ENCODE measurements at regions not wholly inside any gene's neighbourhood (a gene's known extent, or its start where the extent isn't known, plus 50 kb on each side); places are given as distances from the start of the nearest gene placed in this dataset.

- Histone ChIP-seq H3K9ac (ENCODE audit: low read depth in 1 of 3, low read length in 3 of 3) (no peak overlapping the region), H3K4me1 (ENCODE audit: control insufficient read depth in 3 of 3, insufficient read depth in 3 of 3, low read length in 3 of 3) (no peaks in the 10 kb centered on the region), H3K4me3 (ENCODE audit: low read length in 3 of 3) (no peak overlapping the region), H3K27ac (ENCODE audit: low read depth, low read length) (no peak overlapping the region), H3K36me3 (ENCODE audit: control insufficient read depth in 3 of 3, insufficient read depth in 3 of 3, low read length in 3 of 3) (no peaks in the 10 kb centered on the region), H3K27me3 (ENCODE audit: control insufficient read depth in 3 of 3, insufficient read depth in 3 of 3, low read length in 3 of 3) (no peaks in the 10 kb centered on the region), H3K9me3 (ENCODE audit: control insufficient read depth in 3 of 3, low read length in 3 of 3) (no peaks in the 10 kb centered on the region)
Measured at GRCh38 chr16:54796211-54796610, 134.5 kb upstream of the IRX5 start.

GRCh38 chr16:54792811-54793210, 137.9 kb upstream of the IRX5 start:
- Histone ChIP-seq H3K4me1 (ENCODE audit: control insufficient read depth in 3 of 3, insufficient read depth in 3 of 3, low read length in 3 of 3) (no peaks in the 10 kb centered on the region), H3K27me3 (ENCODE audit: control insufficient read depth in 3 of 3, insufficient read depth in 3 of 3, low read length in 3 of 3) (no peaks in the 10 kb centered on the region), H3K27ac (ENCODE audit: low read depth, low read length) (no peak overlapping the region), H3K9me3 (ENCODE audit: control insufficient read depth in 3 of 3, low read length in 3 of 3) (no peaks in the 10 kb centered on the region), H3K9ac (ENCODE audit: low read depth in 1 of 3, low read length in 3 of 3) (no peak overlapping the region), H3K36me3 (ENCODE audit: control insufficient read depth in 3 of 3, insufficient read depth in 3 of 3, low read length in 3 of 3) (no peaks in the 10 kb centered on the region), H3K4me3 (ENCODE audit: low read length in 3 of 3) (no peak overlapping the region)

DNA sequence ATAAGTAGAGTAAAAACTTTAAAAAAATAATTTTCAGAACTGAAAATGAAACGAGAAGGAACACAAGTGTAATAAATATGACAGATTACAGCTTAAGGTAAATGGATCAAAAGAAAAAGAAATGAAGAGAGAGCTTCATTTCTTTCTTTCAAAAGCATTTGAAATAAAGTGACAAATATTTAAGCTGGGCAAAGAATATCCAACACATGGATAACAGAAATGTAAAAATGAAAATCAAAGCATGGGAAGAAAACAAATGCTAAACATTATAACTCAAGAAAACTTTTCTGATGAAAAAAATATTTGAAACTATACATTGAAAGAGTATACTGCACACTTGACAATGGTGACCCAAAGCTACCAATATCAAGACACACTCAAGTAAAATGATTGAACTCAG, 143.6 kb upstream of the IRX5 start:
- Histone ChIP-seq H3K4me3 (ENCODE audit: low read length in 3 of 3) (no peak overlapping the region), H3K9ac (ENCODE audit: low read depth in 1 of 3, low read length in 3 of 3) (no peak overlapping the region), H3K9me3 (ENCODE audit: control insufficient read depth in 3 of 3, low read length in 3 of 3) (peaks cover 0 to 8% (median 0%) of the 10 kb centered on the region in 3 donors), H3K27me3 (ENCODE audit: control insufficient read depth in 3 of 3, insufficient read depth in 3 of 3, low read length in 3 of 3) (no peaks in the 10 kb centered on the region), H3K27ac (ENCODE audit: low read depth, low read length) (no peak overlapping the region), H3K4me1 (ENCODE audit: control insufficient read depth in 3 of 3, insufficient read depth in 3 of 3, low read length in 3 of 3) (no peaks in the 10 kb centered on the region), H3K36me3 (ENCODE audit: control insufficient read depth in 3 of 3, insufficient read depth in 3 of 3, low read length in 3 of 3) (no peaks in the 10 kb centered on the region)

- no peaks in the 10 kb centered on the region for H3K36me3 ChIP-seq (ENCODE audit: control insufficient read depth in 3 of 3, insufficient read depth in 3 of 3, low read length in 3 of 3)
- peaks cover 0 to 8% (median 0%) of the 10 kb centered on the region in 3 donors for H3K9me3 ChIP-seq (ENCODE audit: control insufficient read depth in 3 of 3, low read length in 3 of 3)
- no peaks in the 10 kb centered on the region for H3K4me1 ChIP-seq (ENCODE audit: control insufficient read depth in 3 of 3, insufficient read depth in 3 of 3, low read length in 3 of 3)
- no peaks in the 10 kb centered on the region for H3K27me3 ChIP-seq (ENCODE audit: control insufficient read depth in 3 of 3, insufficient read depth in 3 of 3, low read length in 3 of 3)
- H3K4me3 ChIP-seq (ENCODE audit: low read length in 3 of 3) = no peak overlapping the region
- no peak overlapping the region for H3K9ac ChIP-seq (ENCODE audit: low read depth in 1 of 3, low read length in 3 of 3)
- H3K27ac ChIP-seq (ENCODE audit: low read depth, low read length) = no peak overlapping the region
Measured at GRCh38 chr16:54783980-54784379, 146.7 kb upstream of the IRX5 start.

GRCh38 chr16:54783226-54783625, 147.4 kb upstream of the IRX5 start:
- Histone ChIP-seq H3K4me1 (ENCODE audit: control insufficient read depth in 3 of 3, insufficient read depth in 3 of 3, low read length in 3 of 3) (no peaks in the 10 kb centered on the region), H3K27me3 (ENCODE audit: control insufficient read depth in 3 of 3, insufficient read depth in 3 of 3, low read length in 3 of 3) (no peaks in the 10 kb centered on the region), H3K36me3 (ENCODE audit: control insufficient read depth in 3 of 3, insufficient read depth in 3 of 3, low read length in 3 of 3) (no peaks in the 10 kb centered on the region), H3K4me3 (ENCODE audit: low read length in 3 of 3) (no peak overlapping the region), H3K9ac (ENCODE audit: low read depth in 1 of 3, low read length in 3 of 3) (no peak overlapping the region), H3K27ac (ENCODE audit: low read depth, low read length) (no peak overlapping the region), H3K9me3 (ENCODE audit: control insufficient read depth in 3 of 3, low read length in 3 of 3) (peaks cover 0 to 8% (median 0%) of the 10 kb centered on the region in 3 donors)

DNA sequence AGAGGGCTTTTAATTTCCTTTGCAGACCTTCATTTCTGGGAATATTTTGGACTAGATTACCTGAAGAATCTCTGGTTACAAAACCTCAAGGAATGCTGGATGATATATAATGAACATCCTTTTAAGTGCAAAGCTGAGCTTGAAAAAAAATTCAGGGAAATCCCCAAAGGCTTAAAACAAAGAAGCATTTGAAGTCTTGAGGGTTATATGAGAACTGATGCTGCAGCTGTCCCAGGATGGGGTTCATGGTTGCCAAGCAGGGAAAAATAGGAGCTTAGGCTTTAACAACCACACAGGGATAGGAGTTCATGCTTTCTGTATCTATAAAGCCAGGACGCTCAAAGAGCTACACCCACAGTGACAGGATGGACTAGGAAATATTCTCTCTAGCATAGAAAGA, 150.4 kb upstream of the IRX5 start:
- H3K27me3 ChIP-seq (ENCODE audit: control insufficient read depth in 3 of 3, insufficient read depth in 3 of 3, low read length in 3 of 3) = peaks cover 0 to 2% (median 0%) of the 10 kb centered on the region in 3 donors
- no peaks in the 10 kb centered on the region for H3K9me3 ChIP-seq (ENCODE audit: control insufficient read depth in 3 of 3, low read length in 3 of 3)
- H3K4me3 ChIP-seq (ENCODE audit: low read length in 3 of 3) = no peak overlapping the region
- no peaks in the 10 kb centered on the region for H3K36me3 ChIP-seq (ENCODE audit: control insufficient read depth in 3 of 3, insufficient read depth in 3 of 3, low read length in 3 of 3)
- no peak overlapping the region for H3K27ac ChIP-seq (ENCODE audit: low read depth, low read length)
- no peaks in the 10 kb centered on the region for H3K4me1 ChIP-seq (ENCODE audit: control insufficient read depth in 3 of 3, insufficient read depth in 3 of 3, low read length in 3 of 3)
- no peak overlapping the region for H3K9ac ChIP-seq (ENCODE audit: low read depth in 1 of 3, low read length in 3 of 3)

GRCh38 chr16:54779549-54779948, 151.1 kb upstream of the IRX5 start:
- Histone ChIP-seq H3K9me3 (ENCODE audit: control insufficient read depth in 3 of 3, low read length in 3 of 3) (no peaks in the 10 kb centered on the region), H3K9ac (ENCODE audit: low read depth in 1 of 3, low read length in 3 of 3) (no peak overlapping the region), H3K27ac (ENCODE audit: low read depth, low read length) (no peak overlapping the region), H3K4me3 (ENCODE audit: low read length in 3 of 3) (no peak overlapping the region), H3K27me3 (ENCODE audit: control insufficient read depth in 3 of 3, insufficient read depth in 3 of 3, low read length in 3 of 3) (peaks cover 0 to 2% (median 0%) of the 10 kb centered on the region in 3 donors), H3K36me3 (ENCODE audit: control insufficient read depth in 3 of 3, insufficient read depth in 3 of 3, low read length in 3 of 3) (no peaks in the 10 kb centered on the region), H3K4me1 (ENCODE audit: control insufficient read depth in 3 of 3, insufficient read depth in 3 of 3, low read length in 3 of 3) (no peaks in the 10 kb centered on the region)

DNA sequence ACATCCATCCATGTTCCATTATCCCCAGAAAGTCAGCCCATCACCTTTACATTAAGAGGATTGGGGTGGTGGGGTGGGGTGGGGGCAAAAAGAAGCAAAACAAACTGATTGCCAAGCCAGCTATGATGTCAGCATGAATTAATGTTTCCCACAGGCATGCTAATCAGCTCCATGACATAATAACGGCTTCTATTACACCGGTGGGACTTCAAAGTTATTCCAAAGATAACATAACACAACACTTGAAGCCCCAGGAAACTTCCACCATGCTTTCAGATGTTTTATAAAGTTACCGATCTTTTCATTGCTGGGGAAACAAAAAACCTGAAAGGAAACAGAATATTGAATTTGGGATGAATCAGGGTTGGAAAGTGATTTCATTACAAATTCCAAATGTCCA, 155.9 kb upstream of the IRX5 start:
- Histone ChIP-seq H3K36me3 (ENCODE audit: control insufficient read depth in 3 of 3, insufficient read depth in 3 of 3, low read length in 3 of 3) (no peaks in the 10 kb centered on the region), H3K4me1 (ENCODE audit: control insufficient read depth in 3 of 3, insufficient read depth in 3 of 3, low read length in 3 of 3) (no peaks in the 10 kb centered on the region), H3K27me3 (ENCODE audit: control insufficient read depth in 3 of 3, insufficient read depth in 3 of 3, low read length in 3 of 3) (peaks cover 0 to 2% (median 0%) of the 10 kb centered on the region in 3 donors), H3K9me3 (ENCODE audit: control insufficient read depth in 3 of 3, low read length in 3 of 3) (peaks cover 0 to 1% (median 0%) of the 10 kb centered on the region in 3 donors), H3K9ac (ENCODE audit: low read depth in 1 of 3, low read length in 3 of 3) (no peak overlapping the region), H3K27ac (ENCODE audit: low read depth, low read length) (no peak overlapping the region), H3K4me3 (ENCODE audit: low read length in 3 of 3) (no peak overlapping the region)

- no peak overlapping the region for H3K9ac ChIP-seq (ENCODE audit: low read depth in 1 of 3, low read length in 3 of 3)
- no peaks in the 10 kb centered on the region for H3K36me3 ChIP-seq (ENCODE audit: control insufficient read depth in 3 of 3, insufficient read depth in 3 of 3, low read length in 3 of 3)
- no peaks in the 10 kb centered on the region for H3K4me1 ChIP-seq (ENCODE audit: control insufficient read depth in 3 of 3, insufficient read depth in 3 of 3, low read length in 3 of 3)
- H3K27ac ChIP-seq (ENCODE audit: low read depth, low read length) = no peak overlapping the region
- H3K4me3 ChIP-seq (ENCODE audit: low read length in 3 of 3) = no peak overlapping the region
- H3K27me3 ChIP-seq (ENCODE audit: control insufficient read depth in 3 of 3, insufficient read depth in 3 of 3, low read length in 3 of 3) = peaks cover 0 to 2% (median 0%) of the 10 kb centered on the region in 3 donors
- H3K9me3 ChIP-seq (ENCODE audit: control insufficient read depth in 3 of 3, low read length in 3 of 3) = peaks cover 0 to 1% (median 0%) of the 10 kb centered on the region in 3 donors
Measured at GRCh38 chr16:54772400-54772799, 158.3 kb upstream of the IRX5 start.

GRCh38 chr16:54766355-54766754, 164.3 kb upstream of the IRX5 start:
- Histone ChIP-seq H3K4me3 (ENCODE audit: low read length in 3 of 3) (no peak overlapping the region), H3K27me3 (ENCODE audit: control insufficient read depth in 3 of 3, insufficient read depth in 3 of 3, low read length in 3 of 3) (no peaks in the 10 kb centered on the region), H3K27ac (ENCODE audit: low read depth, low read length) (no peak overlapping the region), H3K4me1 (ENCODE audit: control insufficient read depth in 3 of 3, insufficient read depth in 3 of 3, low read length in 3 of 3) (no peaks in the 10 kb centered on the region), H3K9me3 (ENCODE audit: control insufficient read depth in 3 of 3, low read length in 3 of 3) (peaks cover 0 to 2% (median 0%) of the 10 kb centered on the region in 3 donors), H3K36me3 (ENCODE audit: control insufficient read depth in 3 of 3, insufficient read depth in 3 of 3, low read length in 3 of 3) (no peaks in the 10 kb centered on the region), H3K9ac (ENCODE audit: low read depth in 1 of 3, low read length in 3 of 3) (no peak overlapping the region)

- peaks cover 0 to 2% (median 0%) of the 10 kb centered on the region in 3 donors for H3K9me3 ChIP-seq (ENCODE audit: control insufficient read depth in 3 of 3, low read length in 3 of 3)
- peaks cover 0 to 2% (median 0%) of the 10 kb centered on the region in 3 donors for H3K27me3 ChIP-seq (ENCODE audit: control insufficient read depth in 3 of 3, insufficient read depth in 3 of 3, low read length in 3 of 3)
- no peak overlapping the region for H3K27ac ChIP-seq (ENCODE audit: low read depth, low read length)
- H3K36me3 ChIP-seq (ENCODE audit: control insufficient read depth in 3 of 3, insufficient read depth in 3 of 3, low read length in 3 of 3) = no peaks in the 10 kb centered on the region
- no peaks in the 10 kb centered on the region for H3K4me1 ChIP-seq (ENCODE audit: control insufficient read depth in 3 of 3, insufficient read depth in 3 of 3, low read length in 3 of 3)
- no peak overlapping the region for H3K4me3 ChIP-seq (ENCODE audit: low read length in 3 of 3)
- H3K9ac ChIP-seq (ENCODE audit: low read depth in 1 of 3, low read length in 3 of 3) = no peak overlapping the region
Measured at GRCh38 chr16:54750249-54750648, 180.4 kb upstream of the IRX5 start.
